Testis (tissue), 2 donors: ENCODE measurements at regions not wholly inside any gene's neighbourhood (a gene's known extent, or its start where the extent isn't known, plus 50 kb on each side); places are given as distances from the start of the nearest gene placed in this dataset.

Experiments
- POLR2A ChIP-seq: fragments of 450-650 bp; IDR thresholded peaks from one replicate; pipeline ENCODE4 v1.6.1; 2017; ENCODE audit warnings: antibody characterized with exemption, mild to moderate bottlenecking, moderate library complexity
- TF ChIP-seq, protein P1 (sequence below), 3 experiments: fragments of 450-650 bp in 2 of 3; fragments of 200-600 bp in 1 of 3; sonication (generic) in 1 of 3; IDR thresholded peaks; one replicate each; pipeline ENCODE4 v1.5.1; 2016 to 2019; ENCODE audit warnings: antibody characterized with exemption in 3 of 3, mild to moderate bottlenecking in 2 of 3, moderate library complexity in 1 of 3

DNA sequence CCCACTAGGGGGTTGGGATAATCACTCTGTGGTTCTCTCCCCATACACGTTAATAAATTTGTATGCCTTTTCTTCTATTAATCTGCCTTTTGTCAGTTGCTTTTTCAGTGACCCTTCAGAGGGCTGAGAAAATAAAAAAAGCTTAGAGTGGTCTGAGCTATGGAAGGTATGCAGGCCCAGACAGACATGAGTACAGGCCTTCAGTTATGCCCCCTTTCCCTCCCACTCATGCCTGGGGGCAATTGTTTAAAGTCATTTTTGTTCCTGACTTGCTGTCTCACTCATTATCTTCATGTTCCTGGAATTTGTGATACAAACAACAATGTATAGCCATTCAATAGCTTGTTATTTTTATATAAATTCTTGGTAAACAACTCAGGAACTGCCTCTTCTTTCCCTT, 170.8 kb downstream of the AKR1D1 start:
- no peak for TF ChIP-seq POLR2A
- TF ChIP-seq, protein P1, sequence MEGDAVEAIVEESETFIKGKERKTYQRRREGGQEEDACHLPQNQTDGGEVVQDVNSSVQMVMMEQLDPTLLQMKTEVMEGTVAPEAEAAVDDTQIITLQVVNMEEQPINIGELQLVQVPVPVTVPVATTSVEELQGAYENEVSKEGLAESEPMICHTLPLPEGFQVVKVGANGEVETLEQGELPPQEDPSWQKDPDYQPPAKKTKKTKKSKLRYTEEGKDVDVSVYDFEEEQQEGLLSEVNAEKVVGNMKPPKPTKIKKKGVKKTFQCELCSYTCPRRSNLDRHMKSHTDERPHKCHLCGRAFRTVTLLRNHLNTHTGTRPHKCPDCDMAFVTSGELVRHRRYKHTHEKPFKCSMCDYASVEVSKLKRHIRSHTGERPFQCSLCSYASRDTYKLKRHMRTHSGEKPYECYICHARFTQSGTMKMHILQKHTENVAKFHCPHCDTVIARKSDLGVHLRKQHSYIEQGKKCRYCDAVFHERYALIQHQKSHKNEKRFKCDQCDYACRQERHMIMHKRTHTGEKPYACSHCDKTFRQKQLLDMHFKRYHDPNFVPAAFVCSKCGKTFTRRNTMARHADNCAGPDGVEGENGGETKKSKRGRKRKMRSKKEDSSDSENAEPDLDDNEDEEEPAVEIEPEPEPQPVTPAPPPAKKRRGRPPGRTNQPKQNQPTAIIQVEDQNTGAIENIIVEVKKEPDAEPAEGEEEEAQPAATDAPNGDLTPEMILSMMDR (IDR thresholded peaks at IDR 0.05): no peak
